22Rv1 (cell line): ENCODE measurements at regions not wholly inside any gene's neighbourhood (a gene's known extent, or its start where the extent isn't known, plus 50 kb on each side); places are given as distances from the start of the nearest gene placed in this dataset.

Experiments used
- H3K27ac ChIP-seq: fragments of 450-650 bp; 2 replicates; pipeline ENCODE4 v1.5.1; 2017
- ZFX ChIP-seq: fragments of 450-650 bp; IDR thresholded peaks from 2 replicates; pipeline ENCODE4 v1.6.1; 2017; ENCODE audit warnings: antibody characterized with exemption, borderline replicate concordance
- TF ChIP-seq, protein P1 (sequence below): fragments of 450-650 bp; IDR thresholded peaks from 2 replicates; pipeline ENCODE4 v1.5.1; 2017; ENCODE audit warnings: mild to moderate bottlenecking

DNA sequence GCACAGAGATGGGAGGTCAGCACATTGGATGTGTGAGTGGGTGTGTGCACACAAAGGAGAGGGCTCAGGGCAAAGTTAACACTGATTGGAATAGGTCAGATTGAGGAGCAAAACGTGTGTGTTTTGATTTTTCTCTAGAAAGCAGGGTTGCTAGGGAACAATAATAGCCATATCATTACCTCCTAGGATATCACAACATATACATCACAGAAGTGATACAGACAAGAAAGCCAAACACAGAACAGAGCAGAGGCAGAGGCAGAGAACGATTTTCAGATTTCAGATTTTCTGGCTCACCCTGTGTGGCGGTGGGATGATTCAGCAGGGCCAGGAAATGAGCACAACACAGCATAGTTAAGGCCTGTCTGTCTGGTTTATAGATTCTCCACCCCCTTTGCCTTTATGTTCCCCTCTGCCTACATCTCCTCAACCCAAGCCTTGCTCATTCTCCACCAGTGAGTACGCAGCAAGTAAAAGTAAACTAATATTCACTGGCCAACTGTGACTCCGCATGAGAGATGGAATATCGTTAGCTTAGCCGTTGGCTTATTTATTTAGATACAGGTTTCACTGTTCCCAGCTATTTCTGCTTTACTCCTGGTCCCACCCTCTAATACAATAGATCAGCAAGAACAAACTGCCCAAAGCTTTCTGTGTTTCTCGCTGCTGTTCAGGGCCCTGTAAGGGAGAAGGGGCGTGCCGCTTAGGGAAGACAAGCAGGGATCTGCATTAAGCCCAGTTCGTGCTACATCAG, 182.7 kb upstream of the TSC22D1 start:
- H3K27ac ChIP-seq, result peak overlapping the region; percentile 95

DNA sequence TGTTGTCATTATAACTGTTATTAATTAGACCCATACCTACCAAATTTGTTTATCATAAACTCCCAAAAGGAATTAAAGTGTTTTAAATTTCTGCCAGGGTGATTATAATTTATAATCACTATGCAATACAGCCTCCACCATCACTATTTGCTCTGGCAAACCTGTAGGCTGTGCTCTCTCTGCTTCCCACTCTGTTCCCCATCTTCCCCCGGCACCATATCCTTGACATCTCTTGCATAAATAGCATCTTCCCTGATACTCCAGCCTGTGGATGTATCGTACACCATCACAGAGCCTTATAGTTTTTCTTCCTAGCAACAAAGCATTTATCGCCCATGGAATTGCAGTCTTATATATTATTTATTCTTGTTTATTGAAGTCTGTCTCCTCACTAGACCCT, 181.5 kb upstream of the TSC22D1 start:
- H3K27ac ChIP-seq, result peak overlapping the region; percentile 95
- TF ChIP-seq, protein P1, sequence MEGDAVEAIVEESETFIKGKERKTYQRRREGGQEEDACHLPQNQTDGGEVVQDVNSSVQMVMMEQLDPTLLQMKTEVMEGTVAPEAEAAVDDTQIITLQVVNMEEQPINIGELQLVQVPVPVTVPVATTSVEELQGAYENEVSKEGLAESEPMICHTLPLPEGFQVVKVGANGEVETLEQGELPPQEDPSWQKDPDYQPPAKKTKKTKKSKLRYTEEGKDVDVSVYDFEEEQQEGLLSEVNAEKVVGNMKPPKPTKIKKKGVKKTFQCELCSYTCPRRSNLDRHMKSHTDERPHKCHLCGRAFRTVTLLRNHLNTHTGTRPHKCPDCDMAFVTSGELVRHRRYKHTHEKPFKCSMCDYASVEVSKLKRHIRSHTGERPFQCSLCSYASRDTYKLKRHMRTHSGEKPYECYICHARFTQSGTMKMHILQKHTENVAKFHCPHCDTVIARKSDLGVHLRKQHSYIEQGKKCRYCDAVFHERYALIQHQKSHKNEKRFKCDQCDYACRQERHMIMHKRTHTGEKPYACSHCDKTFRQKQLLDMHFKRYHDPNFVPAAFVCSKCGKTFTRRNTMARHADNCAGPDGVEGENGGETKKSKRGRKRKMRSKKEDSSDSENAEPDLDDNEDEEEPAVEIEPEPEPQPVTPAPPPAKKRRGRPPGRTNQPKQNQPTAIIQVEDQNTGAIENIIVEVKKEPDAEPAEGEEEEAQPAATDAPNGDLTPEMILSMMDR, result no peak
- TF ChIP-seq ZFX, result no peak

More for the DNA sequence above, 182.7 kb upstream of the TSC22D1 start:
- TF ChIP-seq ZFX, result no peak
- TF ChIP-seq, protein P1, result no peak

DNA sequence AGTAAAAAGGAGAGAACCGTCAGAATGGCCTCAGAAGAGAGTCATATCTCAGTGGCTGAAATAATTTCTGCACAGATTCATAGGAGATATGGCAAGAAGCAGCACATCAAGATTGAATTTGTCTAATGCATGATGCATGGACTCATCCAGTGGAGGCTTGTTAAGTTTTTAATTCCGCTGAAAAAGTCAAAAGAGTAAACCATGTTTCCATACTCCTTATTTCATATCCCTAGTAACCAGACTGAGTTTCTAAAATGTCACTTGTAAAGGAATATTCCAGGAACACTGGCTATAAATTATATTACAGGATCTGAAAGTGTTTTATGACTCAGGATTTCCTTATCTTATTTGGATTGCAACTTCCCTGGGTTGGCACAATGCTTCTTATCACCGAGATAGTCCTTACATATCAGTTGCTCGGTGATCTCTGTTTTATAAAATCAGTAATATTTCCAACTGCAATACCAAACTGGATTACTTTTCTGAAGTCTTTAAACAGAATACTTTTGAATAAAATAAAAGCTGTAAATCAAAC, 180.2 kb upstream of the TSC22D1 start:
- no peak overlapping the region for H3K27ac ChIP-seq
- TF ChIP-seq, protein P1, result no peak
- no peak for TF ChIP-seq ZFX

DNA sequence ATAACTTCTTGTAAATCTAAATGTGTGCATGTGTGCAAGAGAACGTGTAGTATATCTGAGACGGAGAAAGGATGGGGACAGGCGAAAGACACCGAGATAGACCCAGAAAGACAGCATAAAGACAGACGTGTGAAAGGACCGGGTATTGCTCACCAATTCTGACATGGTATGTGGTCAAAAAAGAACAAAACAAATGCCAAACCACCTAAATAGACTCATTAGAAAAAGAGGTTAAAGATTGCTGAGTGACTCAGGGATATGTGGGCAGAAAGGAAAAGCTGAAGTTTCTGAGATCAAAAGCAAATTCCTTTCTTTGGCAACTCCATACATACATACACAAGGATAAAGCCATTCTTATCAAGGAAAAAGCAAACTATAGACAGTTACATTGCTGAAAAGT, 179.7 kb upstream of the TSC22D1 start:
- H3K27ac ChIP-seq, result no peak overlapping the region
- no peak for TF ChIP-seq ZFX
- TF ChIP-seq, protein P1, result no peak

DNA sequence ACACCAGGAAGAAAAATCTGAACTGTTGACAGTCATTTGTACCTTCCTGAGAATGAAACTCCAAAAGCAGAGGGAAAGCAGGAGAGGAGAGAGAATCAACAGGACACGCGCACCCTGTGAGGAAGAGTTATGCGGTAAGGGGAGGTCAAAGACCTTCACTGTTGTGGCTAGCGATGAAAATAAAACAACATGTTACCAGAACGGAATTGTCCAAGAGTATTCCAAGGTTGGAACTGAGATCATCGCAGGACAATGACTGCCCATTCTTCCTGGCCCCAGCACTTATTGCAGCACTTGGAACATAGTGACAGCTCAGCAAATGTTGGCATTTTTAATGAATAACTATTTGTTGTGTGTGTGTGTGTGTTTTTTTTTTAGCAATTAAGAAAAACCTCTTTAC, 176.0 kb upstream of the TSC22D1 start:
- TF ChIP-seq, protein P1, result no peak
- TF ChIP-seq ZFX, result no peak
- no peak overlapping the region for H3K27ac ChIP-seq

DNA sequence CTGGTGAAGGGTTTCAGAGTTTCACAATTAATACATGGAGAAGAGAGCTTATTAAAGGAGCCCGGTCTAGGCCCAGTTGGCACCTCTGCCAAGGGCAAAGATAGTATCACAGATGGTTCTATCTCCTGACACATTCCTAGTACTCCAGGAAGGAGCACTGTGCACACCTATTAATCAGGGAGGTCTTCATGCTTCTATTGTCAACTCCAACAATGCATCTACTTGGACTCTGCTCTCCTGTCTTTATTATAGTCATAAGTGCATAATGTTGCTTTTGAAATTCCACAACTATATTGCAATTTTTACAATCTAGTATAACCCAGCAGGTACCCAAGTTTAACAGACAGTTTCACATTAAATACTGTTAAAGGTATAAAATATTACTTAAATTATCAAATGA, 174.5 kb upstream of the TSC22D1 start:
- no peak overlapping the region for H3K27ac ChIP-seq
- no peak for TF ChIP-seq ZFX
- TF ChIP-seq, protein P1, result no peak

DNA sequence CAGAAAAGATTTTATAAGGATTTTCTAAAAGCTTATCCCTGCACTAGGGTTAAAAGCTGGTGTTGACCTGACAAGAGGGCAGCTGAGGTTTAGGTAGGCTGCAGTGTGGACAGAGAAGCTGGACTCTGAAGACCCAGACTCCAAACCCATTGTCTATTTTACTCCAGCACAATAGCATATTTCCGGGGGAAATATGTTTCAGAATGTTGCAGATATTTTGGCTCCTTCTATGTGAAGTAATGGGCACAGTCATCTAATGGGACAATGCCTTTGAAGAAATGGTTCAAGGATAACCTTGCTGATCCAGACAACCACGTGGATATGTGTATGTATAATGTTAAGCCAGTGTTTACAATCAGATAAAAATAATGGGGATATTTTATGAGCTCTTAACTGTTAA, 173.8 kb upstream of the TSC22D1 start:
- TF ChIP-seq, protein P1, result no peak
- TF ChIP-seq ZFX, result no peak
- no peak overlapping the region for H3K27ac ChIP-seq
